ENCODE measurements at regions not wholly inside any gene's neighbourhood (a gene's known extent, or its start where the extent isn't known, plus 50 kb on each side); places are given as distances from the start of the nearest gene placed in this dataset.
"Not testable (repeated sequence)": the region's sequence is repeated elsewhere in the genome, so short reads cannot be mapped to it uniquely, and the experiment has no call there.

DNA sequence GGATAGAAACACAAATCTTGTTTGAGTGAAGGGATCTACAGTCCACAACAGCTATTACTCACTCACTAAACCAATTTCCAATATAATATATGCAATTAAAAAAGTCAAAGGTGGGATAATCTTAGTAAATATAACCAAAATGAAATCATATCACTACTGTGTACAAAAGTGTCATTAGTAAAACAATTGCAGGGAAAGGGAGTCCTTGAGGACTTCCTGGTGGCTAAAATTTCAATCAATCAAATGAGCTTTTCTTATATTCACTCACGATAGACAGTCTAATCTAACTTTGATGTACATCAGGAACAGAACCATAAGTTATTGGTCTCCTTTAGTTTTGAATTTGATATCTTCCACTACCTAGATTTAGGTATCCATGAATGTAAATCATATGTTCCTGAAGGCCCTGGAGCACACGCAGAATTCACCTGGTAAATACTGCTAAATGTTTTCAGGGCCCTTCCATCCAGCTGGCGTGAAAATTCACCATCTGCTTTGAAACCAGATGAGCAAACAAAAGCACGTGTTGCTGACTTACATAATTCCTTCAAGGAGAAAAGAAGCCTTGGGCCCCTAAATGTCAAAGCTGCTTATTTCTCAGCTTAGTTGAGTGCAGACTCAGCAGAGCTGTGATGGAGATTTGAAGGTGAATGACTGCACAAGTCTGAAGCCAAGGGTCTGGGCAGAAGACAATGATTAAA is 159.3 kb upstream of the TMEM196 start:
- no peak overlapping the region for H3K27ac Mint-ChIP-seq
- intact Hi-C loops (cut with micrococcal nuclease), result no loop called here
- peaks cover 2% of the 10 kb centered on the region for H3K4me1 Mint-ChIP-seq (ENCODE audit: low read depth)
- H3K9me3 Mint-ChIP-seq, result peaks cover 13% of the 10 kb centered on the region
- no peaks in the 10 kb centered on the region for H3K27me3 Mint-ChIP-seq (ENCODE audit: low read depth)
- CTCF ChIA-PET, result no interaction called here
- no peak for DNase-seq
- H3K4me3 Mint-ChIP-seq, result no peak overlapping the region
- no peaks in the 10 kb centered on the region for H3K36me3 Mint-ChIP-seq (ENCODE audit: low read depth)

DNA sequence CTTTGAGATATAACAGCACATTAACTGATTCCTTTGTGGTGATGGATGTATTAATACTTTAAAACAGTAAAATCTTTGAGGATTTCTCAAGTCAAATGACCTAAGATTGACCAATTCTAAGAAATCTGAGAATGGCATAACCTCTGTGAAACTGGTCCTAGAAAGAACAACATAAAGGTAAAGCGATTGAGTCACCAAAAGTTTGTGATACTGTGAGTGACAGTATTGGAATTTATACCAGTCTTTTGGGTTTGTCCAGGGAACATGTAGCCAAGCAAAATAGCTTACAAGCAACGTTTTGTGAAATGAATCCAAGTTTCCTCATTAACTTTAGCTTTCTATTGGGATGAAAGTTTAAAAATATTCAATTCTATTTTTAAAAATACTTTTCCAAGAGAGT is 157.4 kb upstream of the TMEM196 start:
- DNase-seq, result no peak
- peaks cover 5% of the 10 kb centered on the region for H3K9me3 Mint-ChIP-seq
- H3K27me3 Mint-ChIP-seq (ENCODE audit: low read depth), result no peaks in the 10 kb centered on the region
- H3K36me3 Mint-ChIP-seq (ENCODE audit: low read depth), result no peaks in the 10 kb centered on the region
- peaks cover 2% of the 10 kb centered on the region for H3K4me1 Mint-ChIP-seq (ENCODE audit: low read depth)
- no peak overlapping the region for H3K27ac Mint-ChIP-seq
- intact Hi-C loops (cut with micrococcal nuclease), result no loop called here
- no peak overlapping the region for H3K4me3 Mint-ChIP-seq
- CTCF ChIA-PET, result no interaction called here

DNA sequence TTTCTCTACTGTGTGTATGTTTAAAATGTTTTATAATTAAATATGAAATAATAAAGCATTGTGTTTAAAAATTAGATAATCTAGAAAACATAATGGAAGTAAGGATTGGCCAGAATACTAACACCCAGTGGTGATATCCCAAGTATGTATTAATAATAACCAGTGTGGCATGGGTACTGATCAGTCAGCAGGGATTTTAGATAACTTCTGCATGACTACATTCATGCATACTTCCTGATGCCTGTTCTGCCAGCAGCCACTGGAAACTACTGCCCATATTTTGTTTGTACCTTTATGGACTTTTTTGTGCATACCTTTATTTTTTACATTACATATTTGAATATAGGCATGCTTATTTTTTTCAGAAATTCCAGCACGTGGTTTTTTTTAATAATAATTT is 156.6 kb upstream of the TMEM196 start:
- Mint-ChIP-seq H3K27ac (no peak overlapping the region), H3K36me3 (ENCODE audit: low read depth) (no peaks in the 10 kb centered on the region), H3K9me3 (peaks cover 5% of the 10 kb centered on the region), H3K4me3 (no peak overlapping the region), H3K27me3 (ENCODE audit: low read depth) (no peaks in the 10 kb centered on the region), H3K4me1 (ENCODE audit: low read depth) (peaks cover 2% of the 10 kb centered on the region)
- no peak for DNase-seq
- CTCF ChIA-PET, result interaction anchor here (0.6 kb wide), 1 partner anchor 243 kb away, joined by 3 read pairs; no protein-coding TSS in a partner anchor
- intact Hi-C loops (cut with micrococcal nuclease), result no loop called here

GRCh38 chr7:19928247-19928646 is 154.8 kb upstream of the TMEM196 start:
- Mint-ChIP-seq H3K4me1 (ENCODE audit: low read depth) (peaks cover 2% of the 10 kb centered on the region), H3K27ac (no peak overlapping the region), H3K27me3 (ENCODE audit: low read depth) (no peaks in the 10 kb centered on the region), H3K9me3 (no peaks in the 10 kb centered on the region), H3K4me3 (no peak overlapping the region), H3K36me3 (ENCODE audit: low read depth) (no peaks in the 10 kb centered on the region)
- no peak for DNase-seq
- intact Hi-C loops (cut with micrococcal nuclease), result no loop called here
- CTCF ChIA-PET, result no interaction called here

- no peak overlapping the region for H3K4me3 Mint-ChIP-seq
Measured at GRCh38 chr7:19920705-19921104, 147.3 kb upstream of the TMEM196 start.

GRCh38 chr7:19920166-19920565 is 146.7 kb upstream of the TMEM196 start:
- DNase-seq, result no peak
- no peaks in the 10 kb centered on the region for H3K27me3 Mint-ChIP-seq (ENCODE audit: low read depth)
- H3K4me1 Mint-ChIP-seq (ENCODE audit: low read depth), result no peaks in the 10 kb centered on the region
- no peak overlapping the region for H3K27ac Mint-ChIP-seq
- CTCF ChIA-PET, result no interaction called here
- intact Hi-C loops (cut with micrococcal nuclease), result no loop called here
- H3K4me3 Mint-ChIP-seq, result no peak overlapping the region
- H3K9me3 Mint-ChIP-seq, result no peaks in the 10 kb centered on the region
- no peaks in the 10 kb centered on the region for H3K36me3 Mint-ChIP-seq (ENCODE audit: low read depth)

More at GRCh38 chr7:19920705-19921104, 147.3 kb upstream of the TMEM196 start:
- no peak for DNase-seq
- Mint-ChIP-seq H3K36me3 (ENCODE audit: low read depth) (no peaks in the 10 kb centered on the region), H3K27me3 (ENCODE audit: low read depth) (no peaks in the 10 kb centered on the region), H3K4me1 (ENCODE audit: low read depth) (no peaks in the 10 kb centered on the region), H3K27ac (no peak overlapping the region), H3K9me3 (no peaks in the 10 kb centered on the region)
- intact Hi-C loops (cut with micrococcal nuclease), result no loop called here
- CTCF ChIA-PET, result no interaction called here

DNA sequence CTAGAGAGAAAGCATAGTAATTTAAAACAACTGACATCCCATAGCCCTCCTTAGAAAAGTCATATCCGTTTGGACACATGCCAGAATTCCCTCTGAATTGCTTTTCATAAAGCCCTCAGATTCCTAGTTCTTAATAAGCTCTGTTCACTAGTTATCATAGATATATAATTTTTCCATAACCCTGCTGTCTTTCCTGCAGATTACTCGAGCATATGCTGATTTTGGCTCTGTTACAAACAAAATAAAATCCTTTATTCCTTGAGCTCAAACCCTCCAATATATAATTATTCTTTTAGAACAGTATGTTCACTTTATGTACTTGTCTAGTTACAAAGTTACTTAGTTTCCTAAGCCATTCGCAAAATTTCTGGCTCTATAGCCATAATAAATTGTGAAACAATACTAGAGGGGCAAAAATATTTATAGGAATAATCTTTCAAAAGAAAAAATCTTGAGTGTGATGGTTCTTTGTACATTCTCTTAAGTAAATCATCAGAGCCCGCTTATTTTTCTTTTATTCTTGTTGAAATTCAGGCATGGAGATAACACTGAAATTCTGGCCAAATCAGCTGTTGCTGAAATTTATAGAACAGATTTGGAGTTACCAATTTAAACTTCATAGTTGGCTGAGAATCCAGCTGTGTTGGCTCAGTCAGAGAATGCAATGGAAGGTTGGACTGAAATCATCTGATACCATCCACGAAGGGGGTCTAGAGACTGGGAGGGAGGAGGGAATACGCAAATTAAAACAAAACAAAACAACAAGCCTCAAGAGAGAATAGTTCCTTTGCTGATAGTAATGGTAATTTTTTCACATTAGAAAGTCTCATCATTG is 146.1 kb upstream of the TMEM196 start:
- no peaks in the 10 kb centered on the region for H3K4me1 Mint-ChIP-seq (ENCODE audit: low read depth)
- CTCF ChIA-PET, result no interaction called here
- H3K4me3 Mint-ChIP-seq, result no peak overlapping the region
- intact Hi-C loops (cut with micrococcal nuclease), result no loop called here
- no peak for DNase-seq
- H3K9me3 Mint-ChIP-seq, result no peaks in the 10 kb centered on the region
- no peaks in the 10 kb centered on the region for H3K27me3 Mint-ChIP-seq (ENCODE audit: low read depth)
- no peak overlapping the region for H3K27ac Mint-ChIP-seq
- no peaks in the 10 kb centered on the region for H3K36me3 Mint-ChIP-seq (ENCODE audit: low read depth)

- H3K4me3 Mint-ChIP-seq, result no peak overlapping the region
- H3K9me3 Mint-ChIP-seq, result no peaks in the 10 kb centered on the region
- H3K27ac Mint-ChIP-seq, result no peak overlapping the region
- CTCF ChIA-PET, result no interaction called here
- no peaks in the 10 kb centered on the region for H3K4me1 Mint-ChIP-seq (ENCODE audit: low read depth)
- H3K27me3 Mint-ChIP-seq (ENCODE audit: low read depth), result no peaks in the 10 kb centered on the region
- no peaks in the 10 kb centered on the region for H3K36me3 Mint-ChIP-seq (ENCODE audit: low read depth)
- no peak for DNase-seq
- intact Hi-C loops (cut with micrococcal nuclease), result no loop called here
Measured at GRCh38 chr7:19916046-19916445, 142.6 kb upstream of the TMEM196 start.

- H3K36me3 Mint-ChIP-seq (ENCODE audit: low read depth), result no peaks in the 10 kb centered on the region
- CTCF ChIA-PET, result no interaction called here
- intact Hi-C loops (cut with micrococcal nuclease), result no loop called here
- no peaks in the 10 kb centered on the region for H3K27me3 Mint-ChIP-seq (ENCODE audit: low read depth)
- DNase-seq, result no peak
- H3K27ac Mint-ChIP-seq, result no peak overlapping the region
- no peak overlapping the region for H3K4me3 Mint-ChIP-seq
- no peaks in the 10 kb centered on the region for H3K4me1 Mint-ChIP-seq (ENCODE audit: low read depth)
- H3K9me3 Mint-ChIP-seq, result no peaks in the 10 kb centered on the region
Measured at GRCh38 chr7:19915596-19915995, 142.2 kb upstream of the TMEM196 start.

GRCh38 chr7:19914866-19915265 is 141.4 kb upstream of the TMEM196 start:
- Mint-ChIP-seq H3K27ac (no peak overlapping the region), H3K9me3 (no peaks in the 10 kb centered on the region), H3K4me3 (no peak overlapping the region), H3K27me3 (ENCODE audit: low read depth) (no peaks in the 10 kb centered on the region), H3K4me1 (ENCODE audit: low read depth) (no peaks in the 10 kb centered on the region), H3K36me3 (ENCODE audit: low read depth) (no peaks in the 10 kb centered on the region)
- intact Hi-C loops (cut with micrococcal nuclease), result no loop called here
- CTCF ChIA-PET, result no interaction called here
- DNase-seq, result no peak

DNA sequence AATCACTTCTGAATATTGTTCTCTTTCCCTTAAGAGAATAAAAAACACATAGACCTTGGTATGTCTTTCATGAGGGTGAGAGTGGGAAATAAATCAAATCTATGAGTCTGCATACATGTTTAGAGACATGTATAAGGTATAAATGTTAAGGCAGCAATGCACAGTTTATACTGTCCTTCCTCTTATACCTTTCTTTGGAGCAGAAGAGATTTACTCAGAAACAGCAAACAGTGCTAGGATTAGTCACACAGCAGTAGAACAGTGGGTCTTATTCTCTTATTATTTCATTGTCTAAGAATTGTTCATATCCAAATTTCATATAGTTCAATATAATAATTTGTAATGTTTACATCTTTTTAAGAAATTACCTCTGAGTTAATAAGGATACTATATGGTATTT is 126.7 kb upstream of the TMEM196 start:
- Mint-ChIP-seq H3K27ac (no peak overlapping the region), H3K9me3 (peaks cover 9% of the 10 kb centered on the region), H3K4me3 (no peak overlapping the region), H3K27me3 (ENCODE audit: low read depth) (no peaks in the 10 kb centered on the region), H3K36me3 (ENCODE audit: low read depth) (no peaks in the 10 kb centered on the region), H3K4me1 (ENCODE audit: low read depth) (no peaks in the 10 kb centered on the region)
- CTCF ChIA-PET, result no interaction called here
- intact Hi-C loops (cut with micrococcal nuclease), result no loop called here
- no peak for DNase-seq

DNA sequence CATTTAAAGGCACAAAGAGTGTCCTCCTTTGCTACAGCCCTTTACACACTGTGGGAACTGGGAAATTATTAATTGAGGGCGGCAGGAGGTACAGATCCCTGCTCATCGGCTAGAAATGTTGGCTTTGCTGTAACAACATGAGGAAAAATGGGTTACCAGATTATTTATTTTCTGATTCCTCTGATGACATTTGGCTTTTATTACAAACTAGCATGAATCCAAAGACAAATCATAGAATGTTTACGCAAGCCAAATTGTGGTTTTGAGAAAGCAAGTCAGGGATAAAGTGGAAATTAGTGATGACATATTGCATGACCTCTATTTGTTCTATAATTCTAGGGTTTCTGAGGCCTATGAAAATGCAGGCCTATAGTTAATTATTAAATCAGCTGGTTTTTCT is 126.1 kb upstream of the TMEM196 start:
- Mint-ChIP-seq H3K36me3 (ENCODE audit: low read depth) (no peaks in the 10 kb centered on the region), H3K4me3 (no peak overlapping the region), H3K27me3 (ENCODE audit: low read depth) (no peaks in the 10 kb centered on the region), H3K9me3 (peaks cover 9% of the 10 kb centered on the region), H3K4me1 (ENCODE audit: low read depth) (no peaks in the 10 kb centered on the region), H3K27ac (no peak overlapping the region)
- DNase-seq, result no peak
- CTCF ChIA-PET, result no interaction called here
- intact Hi-C loops (cut with micrococcal nuclease), result no loop called here

GRCh38 chr7:19882893-19883292 is 109.5 kb upstream of the TMEM196 start:
- H3K36me3 Mint-ChIP-seq (ENCODE audit: low read depth); H3K4me1 Mint-ChIP-seq (ENCODE audit: low read depth); H3K27me3 Mint-ChIP-seq (ENCODE audit: low read depth); H3K27ac Mint-ChIP-seq; H3K4me3 Mint-ChIP-seq; CTCF ChIA-PET; intact Hi-C loops (cut with micrococcal nuclease); H3K9me3 Mint-ChIP-seq; DNase-seq: not testable (repeated sequence)
